ENCODE measurements at regions not wholly inside any gene's neighbourhood (a gene's known extent, or its start where the extent isn't known, plus 50 kb on each side); places are given as distances from the start of the nearest gene placed in this dataset.

- Histone ChIP-seq H3K27me3 (ENCODE audit: insufficient read depth, poor library complexity, severe bottlenecking) (no peaks in the 10 kb centered on the region), H3K4me3 (replicated peaks; ENCODE audit: insufficient read depth, low read length) (no peak overlapping the region), H3K27ac (replicated peaks) (no peak overlapping the region)
- DNase-seq (ENCODE audit: low read depth in 1 of 2, low spot score in 1 of 2) = no peak
- no peak for TF ChIP-seq CTCF (IDR thresholded peaks at IDR 0.05; ENCODE audit: insufficient read depth, low read length)
- no peak for TF ChIP-seq GABPA (IDR thresholded peaks at IDR 0.05; ENCODE audit: low read depth)
- TF ChIP-seq REST (IDR thresholded peaks at IDR 0.05; ENCODE audit: insufficient replicate concordance, low read depth) = no peak
- TF ChIP-seq POLR2AphosphoS5 (IDR thresholded peaks at IDR 0.05; ENCODE audit: low read depth) = no peak
- TF ChIP-seq SPI1 (IDR thresholded peaks at IDR 0.05; ENCODE audit: borderline replicate concordance, low read depth) = no peak
These were observed 86.6 kb downstream of the ZNF737 start for GRCh38 chr19:20478936-20479335.

- TF ChIP-seq GABPA (IDR thresholded peaks at IDR 0.05; ENCODE audit: low read depth) = no peak
- Histone ChIP-seq H3K27me3 (ENCODE audit: insufficient read depth, poor library complexity, severe bottlenecking) (no peaks in the 10 kb centered on the region), H3K4me3 (replicated peaks; ENCODE audit: insufficient read depth, low read length) (no peak overlapping the region), H3K27ac (replicated peaks) (no peak overlapping the region)
- DNase-seq (ENCODE audit: low read depth in 1 of 2, low spot score in 1 of 2) = no peak
These were observed 92.7 kb downstream of the ZNF737 start for GRCh38 chr19:20472854-20473253.

- no peak overlapping the region for H3K4me3 ChIP-seq (replicated peaks; ENCODE audit: insufficient read depth, low read length)
These were observed 94.2 kb downstream of the ZNF737 start for GRCh38 chr19:20471431-20471830.

More at GRCh38 chr19:20471431-20471830, 94.2 kb downstream of the ZNF737 start:
- H3K27me3 ChIP-seq (ENCODE audit: insufficient read depth, poor library complexity, severe bottlenecking) = no peaks in the 10 kb centered on the region
- no peak for TF ChIP-seq REST (IDR thresholded peaks at IDR 0.05; ENCODE audit: insufficient replicate concordance, low read depth)
- no peak for TF ChIP-seq GABPA (IDR thresholded peaks at IDR 0.05; ENCODE audit: low read depth)
- no peak for TF ChIP-seq POLR2AphosphoS5 (IDR thresholded peaks at IDR 0.05; ENCODE audit: low read depth)
- no peak for TF ChIP-seq SPI1 (IDR thresholded peaks at IDR 0.05; ENCODE audit: borderline replicate concordance, low read depth)
- TF ChIP-seq CTCF (IDR thresholded peaks at IDR 0.05; ENCODE audit: insufficient read depth, low read length) = no peak
- DNase-seq (ENCODE audit: low read depth in 1 of 2, low spot score in 1 of 2) = no peak
- H3K27ac ChIP-seq (replicated peaks) = no peak overlapping the region

All from HL-60 (cell line).